LNCAP (cell line): ENCODE measurements at regions not wholly inside any gene's neighbourhood (a gene's known extent, or its start where the extent isn't known, plus 50 kb on each side); places are given as distances from the start of the nearest gene placed in this dataset.

Source experiments
- TF ChIP-seq, protein P1 (sequence below): fragments of 450-650 bp; IDR thresholded peaks from 2 replicates; pipeline ENCODE4 v1.5.1; 2017; ENCODE audit warnings: mild to moderate bottlenecking

DNA sequence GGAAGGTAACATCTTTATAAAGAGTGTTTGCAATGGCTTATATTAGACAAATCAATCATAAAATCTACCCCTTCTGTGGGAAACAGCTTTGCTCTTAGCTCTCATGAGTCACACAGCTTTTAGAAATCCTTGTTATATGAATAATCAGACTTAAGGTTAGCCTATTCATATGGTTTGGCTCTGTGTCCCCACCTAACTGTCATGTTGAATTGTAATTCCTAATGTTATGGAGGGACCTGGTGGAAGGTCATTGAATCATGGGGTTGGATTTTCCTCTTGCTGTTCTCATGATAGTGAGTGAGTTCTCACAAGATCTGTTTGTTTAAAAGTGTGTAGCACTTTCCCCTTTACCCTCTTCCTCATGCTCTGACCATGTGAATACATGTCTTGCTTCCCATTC lies 704.2 kb upstream of the KLHL1 start:
- TF ChIP-seq, protein P1, sequence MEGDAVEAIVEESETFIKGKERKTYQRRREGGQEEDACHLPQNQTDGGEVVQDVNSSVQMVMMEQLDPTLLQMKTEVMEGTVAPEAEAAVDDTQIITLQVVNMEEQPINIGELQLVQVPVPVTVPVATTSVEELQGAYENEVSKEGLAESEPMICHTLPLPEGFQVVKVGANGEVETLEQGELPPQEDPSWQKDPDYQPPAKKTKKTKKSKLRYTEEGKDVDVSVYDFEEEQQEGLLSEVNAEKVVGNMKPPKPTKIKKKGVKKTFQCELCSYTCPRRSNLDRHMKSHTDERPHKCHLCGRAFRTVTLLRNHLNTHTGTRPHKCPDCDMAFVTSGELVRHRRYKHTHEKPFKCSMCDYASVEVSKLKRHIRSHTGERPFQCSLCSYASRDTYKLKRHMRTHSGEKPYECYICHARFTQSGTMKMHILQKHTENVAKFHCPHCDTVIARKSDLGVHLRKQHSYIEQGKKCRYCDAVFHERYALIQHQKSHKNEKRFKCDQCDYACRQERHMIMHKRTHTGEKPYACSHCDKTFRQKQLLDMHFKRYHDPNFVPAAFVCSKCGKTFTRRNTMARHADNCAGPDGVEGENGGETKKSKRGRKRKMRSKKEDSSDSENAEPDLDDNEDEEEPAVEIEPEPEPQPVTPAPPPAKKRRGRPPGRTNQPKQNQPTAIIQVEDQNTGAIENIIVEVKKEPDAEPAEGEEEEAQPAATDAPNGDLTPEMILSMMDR: no peak

DNA sequence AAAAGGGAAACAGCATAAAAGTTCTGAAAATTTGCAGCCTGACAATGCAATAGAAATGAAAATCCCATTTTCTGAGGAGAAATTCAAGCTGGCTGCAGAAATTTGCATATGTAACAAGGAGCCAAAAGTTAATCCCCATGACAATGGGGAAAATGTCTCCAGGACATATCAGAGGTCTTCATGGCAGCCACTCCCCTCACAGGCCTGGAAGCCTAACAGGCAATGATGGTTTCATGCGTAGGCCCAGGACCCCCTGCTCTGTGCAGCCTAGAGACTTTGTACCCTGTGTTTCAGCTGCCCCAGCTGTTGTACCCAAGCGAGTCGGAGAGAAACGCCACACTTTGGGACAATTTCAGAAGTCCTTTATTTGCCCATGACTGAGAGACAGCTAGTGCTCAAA lies 701.3 kb upstream of the KLHL1 start:
- TF ChIP-seq, protein P1: no peak

DNA sequence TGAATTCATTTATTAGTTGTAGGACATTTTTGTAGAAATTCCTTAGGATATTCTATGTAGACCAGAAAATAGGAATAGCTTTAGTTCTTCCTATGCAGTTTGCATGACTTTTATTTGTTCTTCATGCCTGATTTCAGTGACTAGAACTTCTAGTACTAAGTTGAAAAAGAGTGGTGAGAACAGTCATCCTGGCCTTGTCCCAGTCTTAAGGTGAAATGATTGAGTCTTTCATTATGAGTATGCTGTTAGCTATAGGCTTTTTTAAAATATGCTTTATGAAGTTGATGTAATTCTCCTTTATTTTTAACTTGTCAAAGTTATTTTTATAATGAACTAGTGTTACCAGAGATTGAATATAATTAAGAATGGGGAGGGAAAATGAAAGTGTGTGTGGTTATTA lies 690.1 kb upstream of the KLHL1 start:
- TF ChIP-seq, protein P1: no peak

DNA sequence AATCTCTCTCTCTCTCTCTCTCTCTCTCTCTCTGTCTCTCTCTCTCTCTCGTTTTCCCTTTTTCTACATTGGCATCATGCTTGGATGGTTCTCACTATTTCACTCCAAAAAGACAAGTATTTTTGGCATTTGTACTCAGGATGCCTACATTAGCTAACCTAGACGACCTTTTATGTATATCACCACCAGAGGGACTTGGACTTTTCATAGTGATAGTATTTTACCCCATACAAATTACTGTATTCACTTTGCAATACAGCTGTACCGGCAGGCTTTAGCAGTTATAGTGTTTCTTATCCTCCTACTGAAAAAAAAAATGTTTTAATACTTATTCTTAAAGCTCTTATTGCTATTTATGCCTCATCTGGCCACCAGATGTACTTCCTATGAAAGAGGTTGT lies 687.2 kb upstream of the KLHL1 start:
- TF ChIP-seq, protein P1: no peak

DNA sequence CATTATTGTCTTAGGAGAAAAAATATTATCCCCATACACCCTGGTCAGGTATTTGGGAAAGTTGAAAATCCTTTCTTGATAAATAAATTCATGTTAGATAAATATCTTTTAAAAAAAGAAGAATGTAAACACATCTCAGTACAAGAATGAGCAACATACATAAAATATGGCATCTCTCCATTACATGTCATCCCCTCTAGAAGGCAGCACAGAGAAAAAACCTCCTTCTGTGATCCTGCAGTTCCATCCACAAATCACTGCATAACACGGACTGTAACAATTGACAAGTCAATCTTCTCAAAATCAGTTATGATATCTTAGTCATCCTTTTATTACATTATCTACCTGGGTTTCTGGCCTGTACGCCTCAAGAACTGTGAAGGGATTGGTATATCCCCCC lies 683.9 kb upstream of the KLHL1 start:
- TF ChIP-seq, protein P1: no peak

DNA sequence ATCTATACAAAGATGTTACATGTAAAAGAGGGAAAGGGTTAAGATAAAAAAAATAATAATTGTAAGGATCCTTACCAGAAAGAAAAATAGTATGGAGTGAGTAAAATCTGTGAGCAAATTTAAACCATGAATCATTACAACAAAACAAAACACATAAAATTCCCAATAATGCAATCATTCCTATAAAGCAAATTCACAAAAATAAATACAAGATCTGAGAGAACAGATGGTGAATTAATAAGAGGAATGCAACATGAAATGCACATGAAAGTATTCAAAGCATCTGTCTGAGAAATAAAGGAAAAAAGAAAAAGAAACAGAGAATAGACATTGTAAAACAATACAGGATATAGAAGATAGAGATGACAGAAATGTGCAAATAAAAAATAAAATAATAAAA lies 681.5 kb upstream of the KLHL1 start:
- TF ChIP-seq, protein P1: no peak

DNA sequence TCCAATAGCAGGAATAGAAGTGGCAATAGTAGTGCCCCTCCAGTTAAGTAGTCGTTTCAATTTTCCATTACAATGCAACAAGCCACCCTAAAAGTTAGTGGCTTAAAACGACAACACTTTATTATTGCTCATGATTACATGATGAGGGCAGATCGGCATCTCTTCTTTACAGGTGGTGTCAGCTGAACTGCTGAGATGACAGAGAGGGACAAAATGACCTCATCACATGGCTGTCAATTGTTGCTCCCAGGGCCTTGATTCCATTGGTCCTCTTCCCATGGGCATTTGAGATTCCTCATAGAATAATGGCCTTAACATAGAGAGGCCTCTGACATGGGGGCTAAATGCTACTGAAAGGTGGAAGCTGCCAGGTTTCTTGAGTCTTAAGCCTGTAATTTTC lies 679.8 kb upstream of the KLHL1 start:
- TF ChIP-seq, protein P1: no peak

DNA sequence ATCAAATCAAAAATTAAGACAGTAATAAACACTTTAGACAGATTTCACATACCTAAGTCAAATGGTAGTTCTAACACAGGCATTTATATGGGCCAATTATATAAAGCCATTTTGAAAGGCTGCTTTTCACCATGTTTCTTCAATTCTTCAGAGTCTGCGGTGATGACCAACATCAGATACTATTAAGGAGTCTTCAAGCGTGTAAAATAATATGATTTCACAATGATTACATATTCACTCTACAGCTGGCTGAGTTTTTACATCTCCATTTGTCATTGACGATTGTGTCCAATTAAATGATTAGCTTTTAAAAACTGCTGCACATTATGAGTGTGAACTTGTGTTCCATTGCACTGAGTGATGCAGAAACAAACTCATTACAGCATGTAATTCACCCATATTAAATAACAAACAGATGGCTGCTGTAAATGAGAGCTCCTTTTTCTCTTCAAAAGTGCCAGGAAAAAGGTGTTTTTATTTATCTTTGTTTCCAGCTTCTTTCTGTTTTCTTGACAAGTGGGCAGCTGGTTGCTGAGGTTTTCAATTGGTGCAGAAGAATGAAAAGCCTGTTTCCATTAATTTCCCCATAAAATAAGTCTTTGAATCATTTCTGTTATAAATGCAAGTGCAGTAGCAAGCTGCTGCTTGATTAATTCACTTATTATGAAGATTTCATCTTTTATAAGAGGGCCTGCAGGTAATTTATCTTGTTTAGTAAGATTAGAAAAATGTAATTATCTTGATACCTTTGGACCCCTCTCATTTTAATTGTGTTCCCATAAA lies 676.1 kb upstream of the KLHL1 start:
- TF ChIP-seq, protein P1: no peak
